SK-N-SH (cell line): ENCODE measurements at regions not wholly inside any gene's neighbourhood (a gene's known extent, or its start where the extent isn't known, plus 50 kb on each side); places are given as distances from the start of the nearest gene placed in this dataset.

ENCODE experiments used
- CTCF ChIA-PET: fragments of 300-600, 350-600 bp; formaldehyde crosslinking; extraction: SDS; loops from one replicate; lab custom pipeline; 2021; lab: Yijun Ruan, JAX
- POLR2A ChIA-PET: fragments of 350-600 bp; sonication (Branson Sonifier 250); formaldehyde crosslinking; extraction: SDS; loops from one replicate; lab custom pipeline; 2020; ENCODE audit warnings: antibody characterized with exemption, inconsistent platforms; lab: Yijun Ruan, JAX
- DNase-seq: peaks from one replicate; pipeline ENCODE4 v3.0.0; 2012
- H2AFZ ChIP-seq: fragments of 200-600 bp; sonication (generic); 2 replicates; pipeline ENCODE4 v1.8.1; 2016; ENCODE audit warnings: antibody characterized with exemption, mild to moderate bottlenecking, low read depth
- H3F3A ChIP-seq: fragments of 200-600 bp; sonication (generic); replicated peaks from 2 replicates; pipeline ENCODE3; 2016; ENCODE audit warnings: antibody characterized with exemption, mild to moderate bottlenecking; ENCODE audit not compliant: insufficient read depth
- H3K27ac ChIP-seq, 2 experiments: fragments of 200-500 bp in 1 of 2; fragments of 200-600 bp in 1 of 2; sonication (Bioruptor generic) in 1 of 2; sonication (generic), shearing (Covaris generic) in 1 of 2; 2 replicates each; pipeline versions ENCODE4 v1.5.1 to v1.6.1; 2014 to 2016; ENCODE audit warnings: low read depth in 2 of 2, inconsistent platforms in 1 of 2, low read length in 1 of 2, mild to moderate bottlenecking in 1 of 2, mixed read lengths in 1 of 2
- H3K27me3 ChIP-seq: fragments of 200-600 bp; sonication (generic), shearing (Covaris generic); 2 replicates; pipeline ENCODE4 v1.6.1; 2016; ENCODE audit warnings: mixed run types; ENCODE audit not compliant: insufficient read depth
- H3K36me3 ChIP-seq, 2 experiments: fragments of 200-500 bp in 1 of 2; fragments of 200-600 bp in 1 of 2; sonication (Bioruptor generic) in 1 of 2; sonication (generic) in 1 of 2; replicated peaks in 1 of 2; 2 replicates each; pipeline versions ENCODE3 to v1.5.1; 2014 to 2016; ENCODE audit warnings: low read length in 1 of 2, mild to moderate bottlenecking in 1 of 2; ENCODE audit not compliant: insufficient read depth in 2 of 2, control insufficient read depth in 1 of 2
- H3K4me1 ChIP-seq, 2 experiments: fragments of 200-500 bp in 1 of 2; fragments of 200-600 bp in 1 of 2; sonication (Bioruptor generic) in 1 of 2; sonication (generic), shearing (Covaris generic) in 1 of 2; 2 replicates each; pipeline versions ENCODE4 v1.5.1 to v1.6.1; 2014 to 2016; ENCODE audit warnings: low read depth in 1 of 2, low read length in 1 of 2, mixed run types in 1 of 2; ENCODE audit not compliant: insufficient read depth in 2 of 2, control insufficient read depth in 1 of 2
- H3K4me2 ChIP-seq: fragments of 200-600 bp; sonication (generic), shearing (Covaris generic); 2 replicates; pipeline ENCODE4 v1.6.1; 2017; ENCODE audit warnings: mixed run types
- H3K4me3 ChIP-seq, 2 experiments: fragments of 200-500 bp in 1 of 2; fragments of 200-600 bp in 1 of 2; sonication (Bioruptor generic) in 1 of 2; sonication (generic), shearing (Covaris generic) in 1 of 2; 2 replicates each; pipeline versions ENCODE4 v1.5.1 to v1.8.1; 2014 to 2016; ENCODE audit warnings: low read depth in 2 of 2, inconsistent platforms in 1 of 2, low read length in 1 of 2, mild to moderate bottlenecking in 1 of 2, mixed read lengths in 1 of 2, moderate library complexity in 1 of 2
- H3K79me2 ChIP-seq: fragments of 200-600 bp; sonication (generic); 2 replicates; pipeline ENCODE4 v1.8.1; 2017; ENCODE audit warnings: mild to moderate bottlenecking; ENCODE audit not compliant: insufficient read depth
- H3K9ac ChIP-seq: fragments of 200-600 bp; sonication (generic); 2 replicates; pipeline ENCODE4 v1.6.1; 2017; ENCODE audit warnings: mixed run types
- H3K9me2 ChIP-seq: fragments of 200-600 bp; sonication (generic); 2 replicates; pipeline ENCODE4 v1.6.1; 2017; ENCODE audit warnings: mixed run types
- H3K9me3 ChIP-seq: fragments of 200-600 bp; sonication (generic); 2 replicates; pipeline ENCODE4 v1.6.1; 2017; ENCODE audit warnings: mixed run types, mild to moderate bottlenecking, moderate library complexity
- H4K20me1 ChIP-seq: fragments of 200-600 bp; sonication (generic); 2 replicates; pipeline ENCODE4 v1.6.1; 2017; ENCODE audit warnings: mild to moderate bottlenecking, mixed run types; ENCODE audit not compliant: insufficient read depth
- ELF1 ChIP-seq: IDR thresholded peaks from 2 replicates; pipeline ENCODE4 v1.4.0; 2012
- EP300 ChIP-seq, 2 experiments: IDR thresholded peaks; 2 replicates each; pipeline versions ENCODE4 v1.4.0 to v1.6.1; 2012; ENCODE audit warnings: borderline replicate concordance in 1 of 2, low read depth in 1 of 2, low read length in 1 of 2
- NFIC ChIP-seq: IDR thresholded peaks from 2 replicates; pipeline ENCODE4 v1.4.0; 2012; ENCODE audit warnings: borderline replicate concordance
- PBX3 ChIP-seq: IDR thresholded peaks from 2 replicates; pipeline ENCODE4; 2012
- USF1 ChIP-seq: IDR thresholded peaks from 2 replicates; pipeline ENCODE4 v1.4.0; 2012; ENCODE audit warnings: low read depth, borderline replicate concordance
- USF2 ChIP-seq: fragments of 150-350 bp; IDR thresholded peaks from 2 replicates; pipeline ENCODE4 v1.6.1; 2017; ENCODE audit warnings: antibody characterized with exemption, low read length, low read depth, borderline replicate concordance
- WGBS: methylation state at CpG from one replicate; pipeline ENCODE4 v1.1.6; 2017; ENCODE audit warnings: low lambda C conversion rate; 5-methylcytosine and 5-hydroxymethylcytosine counted together

GRCh38 chrX:51837451-51837850 is 56.0 kb upstream of the MAGED1 start:
- 57% methylated on average over 3 of the region's 3 CpGs for WGBS
- Histone ChIP-seq H3K9me3 (no peaks in the 10 kb centered on the region), H3K4me2 (no peak overlapping the region), H3K27me3 (no peaks in the 10 kb centered on the region), H3K4me3 (no peak overlapping the region), H4K20me1 (no peaks in the 10 kb centered on the region), H3K27ac (no peak overlapping the region; a peak in 1 of 4 replicates), H3K9ac (no peak overlapping the region), H3K79me2 (no peaks in the 10 kb centered on the region; the same call in 1 of the 2 replicates), H3F3A (no peaks in the 10 kb centered on the region), H3K9me2 (no peaks in the 10 kb centered on the region), H2AFZ (no peak overlapping the region), H3K36me3 (no peaks in the 10 kb centered on the region), H3K4me1 (peaks cover 0 to 3% of the 10 kb centered on the region in 2 experiments; a peak in 3 of 4 replicates)
- no peak for DNase-seq
- TF ChIP-seq EP300 (IDR thresholded peaks at IDR 0.05; ENCODE audit: borderline replicate concordance in 1 of 2, low read depth in 1 of 2, low read length in 1 of 2): no peak
- TF ChIP-seq USF1: no peak
- TF ChIP-seq USF2: no peak
- no peak for TF ChIP-seq ELF1
- POLR2A ChIA-PET: no interaction called here
- CTCF ChIA-PET: no interaction called here

- no peaks in the 10 kb centered on the region for H3K9me3 ChIP-seq
- H3K4me2 ChIP-seq: no peak overlapping the region
- H3K27me3 ChIP-seq: no peaks in the 10 kb centered on the region
- H3K9me2 ChIP-seq: no peaks in the 10 kb centered on the region
- no peak overlapping the region for H3K4me3 ChIP-seq
- no peaks in the 10 kb centered on the region for H3K36me3 ChIP-seq
- peak; percentile 20 for DNase-seq
- TF ChIP-seq PBX3 (no peak), NFIC (peak; percentile 59; the same call in 1 of the 2 replicates)
- WGBS: 43% methylated on average over 3 of the region's 3 CpGs
- ChIA-PET CTCF (no interaction called here), POLR2A (no interaction called here)
- H3K79me2 ChIP-seq: no peaks in the 10 kb centered on the region; the same call in 1 of the 2 replicates
- H3K27ac ChIP-seq: peak overlapping the region in 1 of 2 experiments; percentile 43; a peak in 2 of 4 replicates
- no peak overlapping the region for H3K9ac ChIP-seq
- H3K4me1 ChIP-seq: peaks cover 0 to 3% of the 10 kb centered on the region in 2 experiments; a peak in 3 of 4 replicates
- no peaks in the 10 kb centered on the region for H4K20me1 ChIP-seq
- H3F3A ChIP-seq: no peaks in the 10 kb centered on the region
- H2AFZ ChIP-seq: no peak overlapping the region
These were observed 55.5 kb upstream of the MAGED1 start for GRCh38 chrX:51837921-51838320.
